Glutamatergic neuron (in vitro differentiated cells): ENCODE measurements at regions not wholly inside any gene's neighbourhood (a gene's known extent, or its start where the extent isn't known, plus 50 kb on each side); places are given as distances from the start of the nearest gene placed in this dataset.

Experiments
- DNase-seq: peaks from one replicate; pipeline ENCODE4 v3.0.0; 2022
- H3K27ac Mint-ChIP-seq: one replicate; pipeline ENCODE4 v1.8.0; 2020; ENCODE audit warnings: mild to moderate bottlenecking, mixed read lengths, inconsistent platforms; ENCODE audit not compliant: unreplicated experiment
- H3K27me3 Mint-ChIP-seq: one replicate; pipeline ENCODE4 v1.8.0; 2020; ENCODE audit warnings: mild to moderate bottlenecking, moderate library complexity, mixed read lengths, inconsistent platforms; ENCODE audit not compliant: unreplicated experiment
- H3K36me3 Mint-ChIP-seq: one replicate; pipeline ENCODE4 v1.8.0; 2020; ENCODE audit warnings: mild to moderate bottlenecking, mixed read lengths, inconsistent platforms; ENCODE audit not compliant: unreplicated experiment
- H3K4me1 Mint-ChIP-seq: one replicate; pipeline ENCODE4 v1.8.0; 2020; ENCODE audit warnings: mild to moderate bottlenecking, low read depth, mixed read lengths, inconsistent platforms; ENCODE audit not compliant: unreplicated experiment
- H3K4me3 Mint-ChIP-seq: one replicate; pipeline ENCODE4 v1.8.0; 2020; ENCODE audit warnings: mild to moderate bottlenecking, mixed read lengths, inconsistent platforms; ENCODE audit not compliant: unreplicated experiment
- H3K9me3 Mint-ChIP-seq: one replicate; pipeline ENCODE4 v1.8.0; 2020; ENCODE audit warnings: mild to moderate bottlenecking, moderate library complexity, mixed read lengths, inconsistent platforms; ENCODE audit not compliant: unreplicated experiment
- TF ChIP-seq, protein P1 (sequence below): fragments of 200-600 bp; sonication (generic); IDR thresholded peaks from one replicate; pipeline ENCODE4 v1.5.0; 2021; ENCODE audit not compliant: partially characterized antibody, unreplicated experiment

DNA sequence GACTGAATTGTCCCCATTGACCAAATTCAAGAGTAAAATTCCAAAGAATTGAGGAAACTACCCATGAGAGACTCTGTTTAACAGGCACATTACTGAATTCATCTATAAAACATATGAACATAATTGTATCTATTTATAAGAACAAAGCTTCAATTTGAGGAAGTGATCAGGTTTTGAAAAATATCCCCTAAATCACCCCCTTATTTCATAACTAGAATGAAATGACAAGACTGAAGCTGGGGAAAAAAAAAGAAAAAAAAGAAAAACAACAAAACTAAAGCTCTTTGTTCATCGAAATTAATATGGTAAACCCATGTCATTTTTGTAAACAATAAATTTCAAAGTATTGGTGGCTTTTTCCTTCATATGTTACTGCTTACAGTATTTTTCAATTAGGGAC lies 184.9 kb upstream of the SEMA3A start:
- no peak overlapping the region for H3K4me3 Mint-ChIP-seq
- no peaks in the 10 kb centered on the region for H3K36me3 Mint-ChIP-seq
- no peak overlapping the region for H3K27ac Mint-ChIP-seq

DNA sequence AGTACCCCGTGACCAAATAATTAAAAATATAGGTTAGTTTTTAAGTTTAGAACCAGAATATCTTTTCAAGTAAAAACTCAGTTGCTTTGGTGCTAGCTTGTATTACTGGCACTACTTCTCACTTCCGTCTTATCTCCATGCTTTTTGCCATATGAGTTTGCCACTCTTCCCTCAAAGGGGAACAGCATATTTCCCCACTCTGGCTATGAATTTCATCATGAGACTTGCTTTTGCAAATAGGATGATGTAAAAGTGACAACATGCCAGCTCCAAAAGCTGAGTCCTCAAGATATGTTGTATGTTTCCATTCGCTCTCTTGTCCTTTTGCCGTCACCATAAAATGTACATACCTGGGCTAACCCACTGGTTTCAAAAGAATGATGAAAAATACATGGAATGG lies 178.1 kb upstream of the SEMA3A start:
- TF ChIP-seq, protein P1, sequence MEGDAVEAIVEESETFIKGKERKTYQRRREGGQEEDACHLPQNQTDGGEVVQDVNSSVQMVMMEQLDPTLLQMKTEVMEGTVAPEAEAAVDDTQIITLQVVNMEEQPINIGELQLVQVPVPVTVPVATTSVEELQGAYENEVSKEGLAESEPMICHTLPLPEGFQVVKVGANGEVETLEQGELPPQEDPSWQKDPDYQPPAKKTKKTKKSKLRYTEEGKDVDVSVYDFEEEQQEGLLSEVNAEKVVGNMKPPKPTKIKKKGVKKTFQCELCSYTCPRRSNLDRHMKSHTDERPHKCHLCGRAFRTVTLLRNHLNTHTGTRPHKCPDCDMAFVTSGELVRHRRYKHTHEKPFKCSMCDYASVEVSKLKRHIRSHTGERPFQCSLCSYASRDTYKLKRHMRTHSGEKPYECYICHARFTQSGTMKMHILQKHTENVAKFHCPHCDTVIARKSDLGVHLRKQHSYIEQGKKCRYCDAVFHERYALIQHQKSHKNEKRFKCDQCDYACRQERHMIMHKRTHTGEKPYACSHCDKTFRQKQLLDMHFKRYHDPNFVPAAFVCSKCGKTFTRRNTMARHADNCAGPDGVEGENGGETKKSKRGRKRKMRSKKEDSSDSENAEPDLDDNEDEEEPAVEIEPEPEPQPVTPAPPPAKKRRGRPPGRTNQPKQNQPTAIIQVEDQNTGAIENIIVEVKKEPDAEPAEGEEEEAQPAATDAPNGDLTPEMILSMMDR, result no peak
- Mint-ChIP-seq H3K27me3 (no peaks in the 10 kb centered on the region), H3K36me3 (no peaks in the 10 kb centered on the region), H3K27ac (no peak overlapping the region), H3K9me3 (no peaks in the 10 kb centered on the region), H3K4me1 (no peaks in the 10 kb centered on the region), H3K4me3 (no peak overlapping the region)
- no peak for DNase-seq

More for the DNA sequence above, 184.9 kb upstream of the SEMA3A start:
- Mint-ChIP-seq H3K4me1 (no peaks in the 10 kb centered on the region), H3K9me3 (no peaks in the 10 kb centered on the region), H3K27me3 (peaks cover 1% of the 10 kb centered on the region)
- TF ChIP-seq, protein P1, result no peak
- DNase-seq, result no peak

GRCh38 chr7:84372155-84372621 lies 177.6 kb upstream of the SEMA3A start:
- TF ChIP-seq, protein P1, result no peak
- H3K9me3 Mint-ChIP-seq, result no peaks in the 10 kb centered on the region
- no peak overlapping the region for H3K27ac Mint-ChIP-seq
- no peaks in the 10 kb centered on the region for H3K36me3 Mint-ChIP-seq
- H3K4me1 Mint-ChIP-seq, result no peaks in the 10 kb centered on the region
- no peak overlapping the region for H3K4me3 Mint-ChIP-seq
- no peak for DNase-seq
- H3K27me3 Mint-ChIP-seq, result no peaks in the 10 kb centered on the region

GRCh38 chr7:84370114-84370513 lies 175.5 kb upstream of the SEMA3A start:
- Mint-ChIP-seq H3K36me3 (no peaks in the 10 kb centered on the region), H3K27me3 (no peaks in the 10 kb centered on the region), H3K27ac (no peak overlapping the region), H3K4me1 (peaks cover 3% of the 10 kb centered on the region), H3K4me3 (no peak overlapping the region), H3K9me3 (no peaks in the 10 kb centered on the region)
- no peak for DNase-seq
- TF ChIP-seq, protein P1, result no peak

DNA sequence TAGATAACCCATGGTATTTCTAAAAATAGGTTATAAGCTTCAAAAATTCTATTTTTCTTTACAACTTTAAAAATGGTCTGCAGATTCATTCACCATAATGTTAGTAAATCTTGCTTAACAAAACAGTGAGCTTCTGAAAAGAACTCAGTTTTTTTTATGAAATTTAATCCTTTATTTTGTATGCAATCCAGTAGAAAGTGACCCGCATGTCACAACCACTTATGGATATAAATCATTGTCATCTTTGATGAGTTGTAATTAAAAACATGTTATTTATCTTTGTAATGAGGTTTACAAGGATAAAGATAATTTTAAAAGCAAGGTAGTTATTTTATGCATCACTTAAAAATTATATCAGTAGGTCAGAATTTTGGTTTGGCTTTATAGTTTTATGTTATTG lies 173.5 kb upstream of the SEMA3A start:
- H3K9me3 Mint-ChIP-seq, result no peaks in the 10 kb centered on the region
- no peak overlapping the region for H3K27ac Mint-ChIP-seq
- no peak for DNase-seq
- H3K4me3 Mint-ChIP-seq, result no peak overlapping the region
- H3K36me3 Mint-ChIP-seq, result no peaks in the 10 kb centered on the region
- H3K27me3 Mint-ChIP-seq, result no peaks in the 10 kb centered on the region
- TF ChIP-seq, protein P1, result no peak
- peaks cover 5% of the 10 kb centered on the region for H3K4me1 Mint-ChIP-seq
